Body of pancreas (tissue), 4 donors: ENCODE measurements at regions not wholly inside any gene's neighbourhood (a gene's known extent, or its start where the extent isn't known, plus 50 kb on each side); places are given as distances from the start of the nearest gene placed in this dataset.

Experiments
- POLR2A ChIP-seq, 3 donors: fragments of 450-650 bp; IDR thresholded peaks; one replicate each; pipeline ENCODE4 v1.6.1; 2016; ENCODE audit warnings: antibody characterized with exemption in 3 of 3, mild to moderate bottlenecking in 2 of 3
- TF ChIP-seq, protein P1 (sequence below), 7 experiments: fragments of 450-650 bp in 4 of 7; fragments of 200-600 bp in 3 of 7; sonication (generic) in 3 of 7; IDR thresholded peaks; one replicate each; pipeline ENCODE4 v1.5.1; 2016 to 2019; ENCODE audit warnings: antibody characterized with exemption in 7 of 7

DNA sequence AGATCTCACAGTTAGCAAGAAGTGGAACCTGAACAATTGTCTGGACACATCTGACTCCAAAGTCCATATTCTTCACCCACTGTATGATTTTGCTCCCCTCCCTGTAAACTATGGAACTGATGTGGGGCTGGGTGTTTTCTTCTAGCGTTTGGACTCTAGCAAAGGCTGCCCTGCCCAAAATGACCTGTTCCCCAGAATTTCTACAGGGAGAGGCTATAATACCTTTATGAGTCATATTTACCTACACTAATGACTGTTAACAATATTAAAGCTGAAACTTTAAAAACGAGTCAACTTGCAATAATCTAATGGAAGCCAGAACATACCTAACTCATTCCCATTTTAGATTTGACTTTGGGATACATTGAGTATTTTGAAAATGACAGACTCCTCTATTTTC is 531.2 kb upstream of the CFAP20DC start:
- TF ChIP-seq, protein P1, sequence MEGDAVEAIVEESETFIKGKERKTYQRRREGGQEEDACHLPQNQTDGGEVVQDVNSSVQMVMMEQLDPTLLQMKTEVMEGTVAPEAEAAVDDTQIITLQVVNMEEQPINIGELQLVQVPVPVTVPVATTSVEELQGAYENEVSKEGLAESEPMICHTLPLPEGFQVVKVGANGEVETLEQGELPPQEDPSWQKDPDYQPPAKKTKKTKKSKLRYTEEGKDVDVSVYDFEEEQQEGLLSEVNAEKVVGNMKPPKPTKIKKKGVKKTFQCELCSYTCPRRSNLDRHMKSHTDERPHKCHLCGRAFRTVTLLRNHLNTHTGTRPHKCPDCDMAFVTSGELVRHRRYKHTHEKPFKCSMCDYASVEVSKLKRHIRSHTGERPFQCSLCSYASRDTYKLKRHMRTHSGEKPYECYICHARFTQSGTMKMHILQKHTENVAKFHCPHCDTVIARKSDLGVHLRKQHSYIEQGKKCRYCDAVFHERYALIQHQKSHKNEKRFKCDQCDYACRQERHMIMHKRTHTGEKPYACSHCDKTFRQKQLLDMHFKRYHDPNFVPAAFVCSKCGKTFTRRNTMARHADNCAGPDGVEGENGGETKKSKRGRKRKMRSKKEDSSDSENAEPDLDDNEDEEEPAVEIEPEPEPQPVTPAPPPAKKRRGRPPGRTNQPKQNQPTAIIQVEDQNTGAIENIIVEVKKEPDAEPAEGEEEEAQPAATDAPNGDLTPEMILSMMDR (IDR thresholded peaks at IDR 0.05) = no peak
- TF ChIP-seq POLR2A (IDR thresholded peaks at IDR 0.05) = no peak
